ENCODE measurements at regions not wholly inside any gene's neighbourhood (a gene's known extent, or its start where the extent isn't known, plus 50 kb on each side); places are given as distances from the start of the nearest gene placed in this dataset.

DNA sequence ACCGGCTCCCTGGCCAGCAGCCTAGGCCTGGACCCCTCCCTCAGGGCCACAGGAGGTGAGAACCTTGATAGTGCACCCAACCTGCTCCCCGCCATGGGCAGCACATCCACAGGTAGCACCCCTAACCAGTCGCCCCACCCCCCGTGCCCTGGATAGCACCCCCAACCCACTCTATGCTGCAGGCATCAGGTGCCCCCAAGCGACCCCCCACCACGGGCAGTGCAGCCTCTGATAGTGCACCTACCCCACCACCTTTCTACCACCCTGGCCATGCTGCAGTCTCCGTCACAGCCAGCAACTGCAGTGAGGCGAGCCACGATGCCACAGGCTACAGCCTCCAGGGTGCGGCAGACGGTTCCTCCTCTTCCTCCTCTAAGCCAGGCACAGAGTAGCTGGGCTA lies 55.6 kb downstream of the SOWAHC start:
- H2AFZ ChIP-seq (ENCODE audit: low read depth, low read length) = no peak overlapping the region
- no peaks in the 10 kb centered on the region for H3K79me1 ChIP-seq (replicated peaks; ENCODE audit: low read length, poor library complexity, severe bottlenecking)
- no peak overlapping the region for H2BK12ac ChIP-seq (ENCODE audit: low read length in 2 of 2)
- peaks cover 0 to 15% of the 10 kb centered on the region in 2 experiments for H3K27me3 ChIP-seq (ENCODE audit: control insufficient read depth in 1 of 2, insufficient read depth in 1 of 2, low read length in 2 of 2)
- no peak overlapping the region for H3K18ac ChIP-seq (ENCODE audit: low read depth in 1 of 2, low read length in 2 of 2)
- H4K91ac ChIP-seq (ENCODE audit: low read length) = no peak overlapping the region
- H4K8ac ChIP-seq (ENCODE audit: low read length) = no peak overlapping the region
- DNase-seq = no peak
- H2BK120ac ChIP-seq (ENCODE audit: low read depth, low read length) = no peak overlapping the region
- H3K36me3 ChIP-seq (ENCODE audit: control insufficient read depth in 1 of 2, insufficient read depth in 2 of 2, low read depth in 1 of 2, low read length in 2 of 2) = no peaks in the 10 kb centered on the region
- H3K23ac ChIP-seq (ENCODE audit: low read length in 2 of 2) = no peak overlapping the region
- H3K14ac ChIP-seq (ENCODE audit: low read length in 2 of 2) = no peak overlapping the region
- H3K4me3 ChIP-seq (ENCODE audit: insufficient read depth in 1 of 2, low read depth in 1 of 2, low read length in 2 of 2) = no peak overlapping the region
- no peak overlapping the region for H2BK15ac ChIP-seq (ENCODE audit: low read depth, poor library complexity, severe bottlenecking)
- H3K9ac ChIP-seq (ENCODE audit: low read length) = no peak overlapping the region
- WGBS = 88% methylated on average over 10 of the region's 11 CpGs
- H2BK5ac ChIP-seq (ENCODE audit: low read depth, low read length, poor library complexity, severe bottlenecking) = no peak overlapping the region
- no peaks in the 10 kb centered on the region for H3K4me1 ChIP-seq (ENCODE audit: control insufficient read depth, insufficient read depth, low read depth, low read length)
- H3K9me3 ChIP-seq (ENCODE audit: control insufficient read depth, low read length) = no peaks in the 10 kb centered on the region
- no peak overlapping the region for H3K4ac ChIP-seq (ENCODE audit: low read depth in 1 of 2, low read length in 2 of 2)
- H3K27ac ChIP-seq (ENCODE audit: low read length, poor library complexity, severe bottlenecking) = no peak overlapping the region
- no peak overlapping the region for H2AK5ac ChIP-seq (ENCODE audit: low read length, severe bottlenecking)
- H3K4me2 ChIP-seq (ENCODE audit: low read length, poor library complexity, severe bottlenecking) = no peak overlapping the region

DNA sequence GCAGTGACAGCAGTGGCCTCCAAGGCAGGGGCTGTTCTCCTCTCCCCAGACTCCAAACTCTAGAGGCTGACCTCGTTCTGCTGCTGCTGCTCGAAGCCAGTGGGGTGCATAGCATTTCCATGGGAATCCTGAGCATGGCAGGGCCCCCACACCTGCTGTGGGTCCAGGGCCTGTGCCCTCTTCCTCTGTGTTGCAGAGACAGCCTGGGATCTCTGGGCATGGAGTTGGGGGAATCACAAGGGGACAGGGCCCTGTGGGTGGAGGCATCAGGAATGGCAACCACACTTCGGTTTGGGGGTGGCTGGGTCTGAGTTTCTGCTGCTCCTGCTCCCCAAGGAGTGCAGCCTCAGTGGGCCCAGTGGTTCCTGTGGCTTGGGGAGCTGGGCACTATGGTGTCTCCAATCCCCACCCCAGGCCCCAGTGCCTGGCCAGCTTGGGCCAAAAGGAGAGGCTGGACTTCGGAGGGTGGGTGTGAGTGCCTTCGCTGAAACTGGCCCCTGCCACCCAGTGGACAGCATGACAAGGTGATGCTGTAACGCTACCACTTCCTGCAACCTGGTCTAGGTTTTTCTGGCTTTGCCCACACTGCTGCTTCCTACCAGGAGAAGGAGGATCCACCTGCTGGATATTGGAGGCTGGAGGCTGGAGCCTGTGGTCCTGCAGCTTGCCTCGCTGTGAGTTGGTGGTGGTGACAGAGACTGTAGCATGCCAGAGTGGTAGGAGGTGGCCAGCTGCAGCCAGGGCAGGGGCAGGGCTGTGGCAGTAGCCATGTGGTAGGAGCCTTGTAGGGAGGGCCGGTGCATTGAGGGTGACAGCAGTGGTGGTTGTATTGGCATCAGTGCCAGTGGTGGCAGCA lies 56.6 kb downstream of the SOWAHC start:
- no peak overlapping the region for H2BK5ac ChIP-seq (ENCODE audit: low read depth, low read length, poor library complexity, severe bottlenecking)
- H3K14ac ChIP-seq (ENCODE audit: low read length in 2 of 2) = peak overlapping the region in 1 of 2 experiments; percentile 5
- no peaks in the 10 kb centered on the region for H3K4me1 ChIP-seq (ENCODE audit: control insufficient read depth, insufficient read depth, low read depth, low read length)
- H2BK12ac ChIP-seq (ENCODE audit: low read length in 2 of 2) = no peak overlapping the region
- no peak overlapping the region for H3K27ac ChIP-seq (ENCODE audit: low read length, poor library complexity, severe bottlenecking)
- H3K4me2 ChIP-seq (ENCODE audit: low read length, poor library complexity, severe bottlenecking) = no peak overlapping the region
- H4K91ac ChIP-seq (ENCODE audit: low read length) = no peak overlapping the region
- H3K9me3 ChIP-seq (ENCODE audit: control insufficient read depth, low read length) = no peaks in the 10 kb centered on the region
- H2AFZ ChIP-seq (ENCODE audit: low read depth, low read length) = no peak overlapping the region
- no peak overlapping the region for H2AK5ac ChIP-seq (ENCODE audit: low read length, severe bottlenecking)
- no peak overlapping the region for H3K4me3 ChIP-seq (ENCODE audit: insufficient read depth in 1 of 2, low read depth in 1 of 2, low read length in 2 of 2)
- no peak overlapping the region for H2BK15ac ChIP-seq (ENCODE audit: low read depth, poor library complexity, severe bottlenecking)
- no peak overlapping the region for H3K18ac ChIP-seq (ENCODE audit: low read depth in 1 of 2, low read length in 2 of 2)
- H3K4ac ChIP-seq (ENCODE audit: low read depth in 1 of 2, low read length in 2 of 2) = no peak overlapping the region
- H3K23ac ChIP-seq (ENCODE audit: low read length in 2 of 2) = no peak overlapping the region
- H2BK120ac ChIP-seq (ENCODE audit: low read depth, low read length) = no peak overlapping the region
- WGBS = 85% methylated on average over 8 of the region's 8 CpGs
- no peak overlapping the region for H3K9ac ChIP-seq (ENCODE audit: low read length)
- H4K8ac ChIP-seq (ENCODE audit: low read length) = no peak overlapping the region
- no peaks in the 10 kb centered on the region for H3K79me1 ChIP-seq (replicated peaks; ENCODE audit: low read length, poor library complexity, severe bottlenecking)
- H3K36me3 ChIP-seq (ENCODE audit: control insufficient read depth in 1 of 2, insufficient read depth in 2 of 2, low read depth in 1 of 2, low read length in 2 of 2) = no peaks in the 10 kb centered on the region
- peaks cover 2 to 17% of the 10 kb centered on the region in 2 experiments for H3K27me3 ChIP-seq (ENCODE audit: control insufficient read depth in 1 of 2, insufficient read depth in 1 of 2, low read length in 2 of 2)
- no peak for DNase-seq

GRCh38 chr2:109674894-109675534 lies 60.9 kb downstream of the SOWAHC start:
- Histone ChIP-seq H4K8ac (ENCODE audit: low read length) (no peak overlapping the region), H2BK5ac (ENCODE audit: low read depth, low read length, poor library complexity, severe bottlenecking) (no peak overlapping the region), H3K23ac (ENCODE audit: low read length in 2 of 2) (no peak overlapping the region), H3K14ac (ENCODE audit: low read length in 2 of 2) (no peak overlapping the region), H2BK15ac (ENCODE audit: low read depth, poor library complexity, severe bottlenecking) (no peak overlapping the region), H3K27me3 (ENCODE audit: control insufficient read depth in 1 of 2, insufficient read depth in 1 of 2, low read length in 2 of 2) (peaks cover 29 to 38% of the 10 kb centered on the region in 2 experiments), H3K4me3 (ENCODE audit: insufficient read depth in 1 of 2, low read depth in 1 of 2, low read length in 2 of 2) (no peak overlapping the region), H3K9me3 (ENCODE audit: control insufficient read depth, low read length) (no peaks in the 10 kb centered on the region), H2AK5ac (ENCODE audit: low read length, severe bottlenecking) (no peak overlapping the region), H2BK12ac (ENCODE audit: low read length in 2 of 2) (no peak overlapping the region), H3K4me1 (ENCODE audit: control insufficient read depth, insufficient read depth, low read depth, low read length) (no peaks in the 10 kb centered on the region), H3K36me3 (ENCODE audit: control insufficient read depth in 1 of 2, insufficient read depth in 2 of 2, low read depth in 1 of 2, low read length in 2 of 2) (no peaks in the 10 kb centered on the region), H4K91ac (ENCODE audit: low read length) (no peak overlapping the region), H3K4me2 (ENCODE audit: low read length, poor library complexity, severe bottlenecking) (no peak overlapping the region), H3K4ac (ENCODE audit: low read depth in 1 of 2, low read length in 2 of 2) (no peak overlapping the region), H2BK120ac (ENCODE audit: low read depth, low read length) (no peak overlapping the region), H2AFZ (ENCODE audit: low read depth, low read length) (no peak overlapping the region), H3K9ac (ENCODE audit: low read length) (no peak overlapping the region), H3K27ac (ENCODE audit: low read length, poor library complexity, severe bottlenecking) (no peak overlapping the region), H3K79me1 (replicated peaks; ENCODE audit: low read length, poor library complexity, severe bottlenecking) (no peaks in the 10 kb centered on the region), H3K18ac (ENCODE audit: low read depth in 1 of 2, low read length in 2 of 2) (no peak overlapping the region)
- DNase-seq = no peak
- WGBS = 85% methylated on average over 8 of the region's 8 CpGs

GRCh38 chr2:109675666-109676345 lies 61.6 kb downstream of the SOWAHC start:
- no peak overlapping the region for H2AFZ ChIP-seq (ENCODE audit: low read depth, low read length)
- no peaks in the 10 kb centered on the region for H3K79me1 ChIP-seq (replicated peaks; ENCODE audit: low read length, poor library complexity, severe bottlenecking)
- no peak overlapping the region for H2BK15ac ChIP-seq (ENCODE audit: low read depth, poor library complexity, severe bottlenecking)
- no peak overlapping the region for H4K91ac ChIP-seq (ENCODE audit: low read length)
- H3K4ac ChIP-seq (ENCODE audit: low read depth in 1 of 2, low read length in 2 of 2) = no peak overlapping the region
- H3K9ac ChIP-seq (ENCODE audit: low read length) = no peak overlapping the region
- no peak for DNase-seq
- no peaks in the 10 kb centered on the region for H3K36me3 ChIP-seq (ENCODE audit: control insufficient read depth in 1 of 2, insufficient read depth in 2 of 2, low read depth in 1 of 2, low read length in 2 of 2)
- H3K14ac ChIP-seq (ENCODE audit: low read length in 2 of 2) = no peak overlapping the region
- no peak overlapping the region for H2BK5ac ChIP-seq (ENCODE audit: low read depth, low read length, poor library complexity, severe bottlenecking)
- H3K23ac ChIP-seq (ENCODE audit: low read length in 2 of 2) = no peak overlapping the region
- H4K8ac ChIP-seq (ENCODE audit: low read length) = peak overlapping the region; percentile 71
- WGBS = 83% methylated on average over 17 of the region's 17 CpGs
- H3K4me3 ChIP-seq (ENCODE audit: insufficient read depth in 1 of 2, low read depth in 1 of 2, low read length in 2 of 2) = no peak overlapping the region
- no peak overlapping the region for H3K18ac ChIP-seq (ENCODE audit: low read depth in 1 of 2, low read length in 2 of 2)
- no peak overlapping the region for H2AK5ac ChIP-seq (ENCODE audit: low read length, severe bottlenecking)
- no peak overlapping the region for H2BK12ac ChIP-seq (ENCODE audit: low read length in 2 of 2)
- peaks cover 29 to 38% of the 10 kb centered on the region in 2 experiments for H3K27me3 ChIP-seq (ENCODE audit: control insufficient read depth in 1 of 2, insufficient read depth in 1 of 2, low read length in 2 of 2)
- no peak overlapping the region for H2BK120ac ChIP-seq (ENCODE audit: low read depth, low read length)
- peaks cover 3% of the 10 kb centered on the region for H3K4me1 ChIP-seq (ENCODE audit: control insufficient read depth, insufficient read depth, low read depth, low read length)
- no peak overlapping the region for H3K27ac ChIP-seq (ENCODE audit: low read length, poor library complexity, severe bottlenecking)
- no peaks in the 10 kb centered on the region for H3K9me3 ChIP-seq (ENCODE audit: control insufficient read depth, low read length)
- no peak overlapping the region for H3K4me2 ChIP-seq (ENCODE audit: low read length, poor library complexity, severe bottlenecking)
